ENCODE measurements at regions not wholly inside any gene's neighbourhood (a gene's known extent, or its start where the extent isn't known, plus 50 kb on each side); places are given as distances from the start of the nearest gene placed in this dataset.

- H3K27me3 ChIP-seq (ENCODE audit: insufficient read depth, low read length), result peaks cover 99% of the 10 kb centered on the region
- no peak for TF ChIP-seq CTCF (conservative IDR thresholded peaks at IDR 0.05)
Observed at GRCh38 chr7:155374276-155375252, 76.9 kb downstream of the INSIG1 start.

More at GRCh38 chr7:155374276-155375252, 76.9 kb downstream of the INSIG1 start:
- H3K18ac ChIP-seq (ENCODE audit: insufficient read length, low read depth, low read length), result no peak overlapping the region
- no peaks in the 10 kb centered on the region for H3K23me2 ChIP-seq (ENCODE audit: insufficient read length, low read depth, low read length, poor library complexity, severe bottlenecking)
- H3K4me2 ChIP-seq (ENCODE audit: insufficient read depth, insufficient read length, low read length), result no peak overlapping the region
- Mint-ChIP-seq H3K9me3 (peaks cover 2 to 29% of the 10 kb centered on the region in 2 experiments; a peak in 4 of 5 replicates), H3K36me3 (ENCODE audit: insufficient read depth in 1 of 3, low read depth in 3 of 3) (no peaks in the 10 kb centered on the region), H3K4me1 (peaks cover 20 to 45% of the 10 kb centered on the region in 2 experiments), H3K27me3 (ENCODE audit: low read depth) (peaks cover 99% of the 10 kb centered on the region), H3K27ac (no peak overlapping the region), H3K4me3 (peak overlapping the region in 1 of 2 experiments; percentile 50; a peak in 3 of 5 replicates)
- H4K91ac ChIP-seq (ENCODE audit: insufficient read length, low read depth, low read length), result no peak overlapping the region
- H2BK5ac ChIP-seq (ENCODE audit: insufficient read length, low read length), result no peak overlapping the region
- H3K14ac ChIP-seq (ENCODE audit: insufficient read depth, low read length), result no peak overlapping the region
- WGBS (ENCODE audit: extremely low coverage, insufficient read length, low lambda C conversion rate), result no CpG with 5 or more reads among the region's 110 CpGs
- no peak overlapping the region for H4K8ac ChIP-seq (replicated peaks; ENCODE audit: insufficient read length, low read depth, low read length)
- H2AK5ac ChIP-seq (ENCODE audit: insufficient read length, low read length), result no peak overlapping the region
- no peak overlapping the region for H3T11ph ChIP-seq (ENCODE audit: low read length)
- H3K4me1 ChIP-seq (ENCODE audit: insufficient read depth, low read length), result no peaks in the 10 kb centered on the region
- no peaks in the 10 kb centered on the region for H4K20me1 ChIP-seq (ENCODE audit: control insufficient read depth, insufficient read depth, insufficient read length)
- no peaks in the 10 kb centered on the region for H3K9me3 ChIP-seq (ENCODE audit: control insufficient read depth, low read depth, low read length)
- H2AFZ ChIP-seq (ENCODE audit: low read length), result no peak overlapping the region
- no peak overlapping the region for H2BK120ac ChIP-seq (ENCODE audit: low read depth, low read length, poor library complexity, severe bottlenecking)
- no peak overlapping the region for H3K9ac ChIP-seq (ENCODE audit: extremely low read depth, insufficient read length, low read length)
- H2BK20ac ChIP-seq (ENCODE audit: low read depth, low read length, poor library complexity, severe bottlenecking), result no peak overlapping the region
- H4K5ac ChIP-seq (ENCODE audit: insufficient read length, low read depth, low read length), result no peak overlapping the region
- H3K79me2 ChIP-seq (ENCODE audit: insufficient read depth, low read length), result no peaks in the 10 kb centered on the region
- no peak overlapping the region for H2BK15ac ChIP-seq (ENCODE audit: low read depth, low read length)
- no peak overlapping the region for H3K56ac ChIP-seq (ENCODE audit: insufficient read length, low read depth, low read length)
- no peak overlapping the region for H3K27ac ChIP-seq (ENCODE audit: insufficient read length, low read depth, low read length)
- H2BK12ac ChIP-seq (ENCODE audit: insufficient read length, low read depth, low read length), result no peak overlapping the region
- H3K79me1 ChIP-seq (ENCODE audit: insufficient read depth, low read depth, low read length, poor library complexity, severe bottlenecking), result no peaks in the 10 kb centered on the region
- no peak overlapping the region for H3K23ac ChIP-seq (ENCODE audit: insufficient read length, low read depth, low read length)
- no peak overlapping the region for H3K4ac ChIP-seq (ENCODE audit: low read depth, low read length)
- peak; percentile 42 for DNase-seq

All from H9 (cell line).